ENCODE measurements at regions not wholly inside any gene's neighbourhood (a gene's known extent, or its start where the extent isn't known, plus 50 kb on each side); places are given as distances from the start of the nearest gene placed in this dataset.

- Histone ChIP-seq H3K27ac (no peak overlapping the region), H3K27me3 (no peaks in the 10 kb centered on the region), H3K4me3 (no peak overlapping the region), H3K4me1 (no peaks in the 10 kb centered on the region), H3K9me3 (no peaks in the 10 kb centered on the region), H3K36me3 (no peaks in the 10 kb centered on the region)
- TF ChIP-seq CTCF (IDR thresholded peaks at IDR 0.05) (no peak), POLR2AphosphoS5 (IDR thresholded peaks at IDR 0.05) (no peak), POLR2A (IDR thresholded peaks at IDR 0.05) (no peak), EP300 (IDR thresholded peaks at IDR 0.05; ENCODE audit: low read depth) (no peak)
- DNase-seq: no peak
- WGBS, 2 donors (ENCODE audit: low coverage in 1 of 2): 57 to 75% methylated on average over 1 to 6 of the region's 6 CpGs
- intact Hi-C loops (cut with DNase I; ENCODE audit: low total_unique reads) (no loop called here), in situ Hi-C loops (cut with MboI; ENCODE audit: low pct_ligation_motif_present in 1 of 4, low pct_unique_long_range_greater_than_20kb in 1 of 4, low sequenced_read_pairs in 3 of 4) (no loop called here)
These were observed 103.1 kb upstream of the USP24 start for GRCh38 chr1:55318116-55318817.

- DNase-seq: no peak
- 44 to 71% methylated on average over 2 to 3 of the region's 3 CpGs for WGBS, 2 donors (ENCODE audit: low coverage in 1 of 2)
- intact Hi-C loops (cut with DNase I; ENCODE audit: low total_unique reads): no loop called here
These were observed 102.5 kb upstream of the USP24 start for GRCh38 chr1:55317673-55318072.

GRCh38 chr1:55316947-55317662 lies 101.9 kb upstream of the USP24 start:
- intact Hi-C loops (cut with DNase I; ENCODE audit: low total_unique reads): no loop called here
- Histone ChIP-seq H3K4me3 (no peak overlapping the region), H3K27me3 (no peaks in the 10 kb centered on the region), H3K4me1 (no peaks in the 10 kb centered on the region), H3K36me3 (no peaks in the 10 kb centered on the region), H3K27ac (no peak overlapping the region), H3K9me3 (no peaks in the 10 kb centered on the region)
- 85 to 100% methylated on average over 3 to 7 of the region's 7 CpGs for WGBS, 2 donors (ENCODE audit: low coverage in 1 of 2)
- TF ChIP-seq POLR2A (IDR thresholded peaks at IDR 0.05): no peak
- no peak for TF ChIP-seq EP300 (IDR thresholded peaks at IDR 0.05; ENCODE audit: low read depth)
- TF ChIP-seq POLR2AphosphoS5 (IDR thresholded peaks at IDR 0.05): no peak
- TF ChIP-seq CTCF (IDR thresholded peaks at IDR 0.05): no peak
- in situ Hi-C loops (cut with MboI; ENCODE audit: low pct_ligation_motif_present in 1 of 4, low pct_unique_long_range_greater_than_20kb in 1 of 4, low sequenced_read_pairs in 3 of 4): no loop called here
- no peak for DNase-seq

More at GRCh38 chr1:55317673-55318072, 102.5 kb upstream of the USP24 start:
- Histone ChIP-seq H3K4me1 (no peaks in the 10 kb centered on the region), H3K4me3 (no peak overlapping the region), H3K27ac (no peak overlapping the region), H3K27me3 (no peaks in the 10 kb centered on the region), H3K9me3 (no peaks in the 10 kb centered on the region), H3K36me3 (no peaks in the 10 kb centered on the region)
- TF ChIP-seq CTCF (IDR thresholded peaks at IDR 0.05): no peak
- in situ Hi-C loops (cut with MboI; ENCODE audit: low pct_ligation_motif_present in 1 of 4, low pct_unique_long_range_greater_than_20kb in 1 of 4, low sequenced_read_pairs in 3 of 4): no loop called here

GRCh38 chr1:55316502-55316901 lies 101.3 kb upstream of the USP24 start:
- TF ChIP-seq POLR2A (IDR thresholded peaks at IDR 0.05): no peak
- no peak for TF ChIP-seq EP300 (IDR thresholded peaks at IDR 0.05; ENCODE audit: low read depth)
- in situ Hi-C loops (cut with MboI; ENCODE audit: low pct_ligation_motif_present in 1 of 4, low pct_unique_long_range_greater_than_20kb in 1 of 4, low sequenced_read_pairs in 3 of 4): no loop called here

More at GRCh38 chr1:55316502-55316901, 101.3 kb upstream of the USP24 start:
- Histone ChIP-seq H3K4me3 (no peak overlapping the region), H3K36me3 (no peaks in the 10 kb centered on the region), H3K9me3 (no peaks in the 10 kb centered on the region), H3K27me3 (no peaks in the 10 kb centered on the region), H3K27ac (no peak overlapping the region), H3K4me1 (no peaks in the 10 kb centered on the region)
- 79 to 88% methylated on average over 2 to 4 of the region's 4 CpGs for WGBS, 2 donors (ENCODE audit: low coverage in 1 of 2)
- no peak for DNase-seq
- intact Hi-C loops (cut with DNase I; ENCODE audit: low total_unique reads): no loop called here
